HAP-1 (cell line): ENCODE measurements at regions not wholly inside any gene's neighbourhood (a gene's known extent, or its start where the extent isn't known, plus 50 kb on each side); places are given as distances from the start of the nearest gene placed in this dataset.

ENCODE experiments used
- DNase-seq, 2 experiments: peaks; one replicate each; pipeline ENCODE4 v3.0.0-alpha.2; 2016 to 2020; ENCODE audit warnings: low spot score in 2 of 2
- H3K27me3 ChIP-seq: fragments of 250-450 bp; sonication (Bioruptor Pico); 2 replicates; pipeline ENCODE4 v1.5.1; 2020; ENCODE audit warnings: low read depth, mild to moderate bottlenecking, moderate library complexity
- H3K36me3 ChIP-seq: fragments of 250-450 bp; sonication (Bioruptor Pico); replicated peaks from 2 replicates; pipeline ENCODE4 v1.5.1; 2020; ENCODE audit warnings: mild to moderate bottlenecking
- H3K4me1 ChIP-seq: fragments of 250-450 bp; sonication (Bioruptor Pico); 2 replicates; pipeline ENCODE4 v1.5.1; 2020; ENCODE audit warnings: mild to moderate bottlenecking
- H3K4me3 ChIP-seq: fragments of 250-450 bp; sonication (Bioruptor Pico); 2 replicates; pipeline ENCODE4 v1.5.1; 2020; ENCODE audit warnings: mild to moderate bottlenecking, moderate library complexity
- H3K9me3 ChIP-seq: fragments of 250-450 bp; sonication (Bioruptor Pico); 2 replicates; pipeline ENCODE4 v1.5.1; 2020; ENCODE audit warnings: mild to moderate bottlenecking, moderate library complexity
- in situ Hi-C: fragments of 300-500 bp; cut with MboI; formaldehyde crosslinking; loops from 3 replicates; pipeline ENCODE4 v1.14.3; 2020; ENCODE audit warnings: low sequenced_read_pairs, inconsistent platforms, mixed read lengths

- H3K4me3 ChIP-seq, result no peak overlapping the region
- in situ Hi-C loops, result no loop called here
- no peaks in the 10 kb centered on the region for H3K9me3 ChIP-seq
- DNase-seq, result no peak
- no peaks in the 10 kb centered on the region for H3K4me1 ChIP-seq
- H3K36me3 ChIP-seq, result no peaks in the 10 kb centered on the region
- peaks cover 8% of the 10 kb centered on the region for H3K27me3 ChIP-seq
These were observed 176.9 kb downstream of the FAT3 start for GRCh38 chr11:92401520-92401919.

- no peaks in the 10 kb centered on the region for H3K36me3 ChIP-seq
- H3K4me1 ChIP-seq, result no peaks in the 10 kb centered on the region
- H3K27me3 ChIP-seq, result peaks cover 2% of the 10 kb centered on the region; the same call in 1 of the 2 replicates
- H3K4me3 ChIP-seq, result no peak overlapping the region
- no peaks in the 10 kb centered on the region for H3K9me3 ChIP-seq
- no peak for DNase-seq
- in situ Hi-C loops, result no loop called here
These were observed 181.9 kb downstream of the FAT3 start for GRCh38 chr11:92406472-92406871.

GRCh38 chr11:92409355-92409754 lies 184.7 kb downstream of the FAT3 start:
- no peaks in the 10 kb centered on the region for H3K9me3 ChIP-seq
- H3K27me3 ChIP-seq, result peaks cover 2% of the 10 kb centered on the region; the same call in 1 of the 2 replicates
- no peak overlapping the region for H3K4me3 ChIP-seq
- in situ Hi-C loops, result no loop called here
- H3K4me1 ChIP-seq, result no peaks in the 10 kb centered on the region
- no peaks in the 10 kb centered on the region for H3K36me3 ChIP-seq
- no peak for DNase-seq

- Histone ChIP-seq H3K4me1 (no peaks in the 10 kb centered on the region), H3K27me3 (peaks cover 2% of the 10 kb centered on the region; the same call in 1 of the 2 replicates), H3K36me3 (no peaks in the 10 kb centered on the region), H3K4me3 (no peak overlapping the region), H3K9me3 (no peaks in the 10 kb centered on the region)
- in situ Hi-C loops, result no loop called here
- no peak for DNase-seq
These were observed 185.3 kb downstream of the FAT3 start for GRCh38 chr11:92409956-92410355.

GRCh38 chr11:92410526-92410925 lies 185.9 kb downstream of the FAT3 start:
- H3K9me3 ChIP-seq, result no peaks in the 10 kb centered on the region

GRCh38 chr11:92411431-92411830 lies 186.8 kb downstream of the FAT3 start:
- in situ Hi-C loops, result no loop called here
- no peaks in the 10 kb centered on the region for H3K9me3 ChIP-seq

More at GRCh38 chr11:92410526-92410925, 185.9 kb downstream of the FAT3 start:
- no peaks in the 10 kb centered on the region for H3K4me1 ChIP-seq
- H3K36me3 ChIP-seq, result no peaks in the 10 kb centered on the region
- peaks cover 2% of the 10 kb centered on the region; the same call in 1 of the 2 replicates for H3K27me3 ChIP-seq
- no peak for DNase-seq
- in situ Hi-C loops, result no loop called here
- H3K4me3 ChIP-seq, result no peak overlapping the region

GRCh38 chr11:92413757-92414513 lies 189.3 kb downstream of the FAT3 start:
- in situ Hi-C loops, result no loop called here
- DNase-seq, result no peak
- no peaks in the 10 kb centered on the region for H3K4me1 ChIP-seq
- H3K27me3 ChIP-seq, result no peaks in the 10 kb centered on the region
- H3K36me3 ChIP-seq, result no peaks in the 10 kb centered on the region
- H3K4me3 ChIP-seq, result no peak overlapping the region
- no peaks in the 10 kb centered on the region for H3K9me3 ChIP-seq

More at GRCh38 chr11:92411431-92411830, 186.8 kb downstream of the FAT3 start:
- H3K36me3 ChIP-seq, result no peaks in the 10 kb centered on the region
- no peak overlapping the region for H3K4me3 ChIP-seq
- peaks cover 2% of the 10 kb centered on the region; the same call in 1 of the 2 replicates for H3K27me3 ChIP-seq
- no peaks in the 10 kb centered on the region for H3K4me1 ChIP-seq
- no peak for DNase-seq

GRCh38 chr11:92416971-92417725 lies 192.5 kb downstream of the FAT3 start:
- Histone ChIP-seq H3K4me3 (no peak overlapping the region), H3K36me3 (no peaks in the 10 kb centered on the region), H3K9me3 (no peaks in the 10 kb centered on the region), H3K4me1 (no peaks in the 10 kb centered on the region), H3K27me3 (no peaks in the 10 kb centered on the region; the same call in none of the 2 replicates)
- in situ Hi-C loops, result no loop called here
- DNase-seq, result no peak

- Histone ChIP-seq H3K9me3 (no peaks in the 10 kb centered on the region), H3K4me1 (no peaks in the 10 kb centered on the region), H3K36me3 (no peaks in the 10 kb centered on the region), H3K4me3 (no peak overlapping the region), H3K27me3 (no peaks in the 10 kb centered on the region; the same call in none of the 2 replicates)
- in situ Hi-C loops, result no loop called here
- no peak for DNase-seq
These were observed 198.8 kb downstream of the FAT3 start for GRCh38 chr11:92423115-92424034.

GRCh38 chr11:92424281-92424680 lies 199.7 kb downstream of the FAT3 start:
- no peak overlapping the region for H3K4me3 ChIP-seq
- no peaks in the 10 kb centered on the region for H3K36me3 ChIP-seq
- H3K9me3 ChIP-seq, result no peaks in the 10 kb centered on the region
- no peaks in the 10 kb centered on the region for H3K4me1 ChIP-seq
- in situ Hi-C loops, result no loop called here
- H3K27me3 ChIP-seq, result no peaks in the 10 kb centered on the region; the same call in none of the 2 replicates
- DNase-seq, result no peak

- H3K27me3 ChIP-seq, result no peaks in the 10 kb centered on the region; the same call in none of the 2 replicates
- in situ Hi-C loops, result no loop called here
- no peaks in the 10 kb centered on the region for H3K36me3 ChIP-seq
- no peaks in the 10 kb centered on the region for H3K4me1 ChIP-seq
- no peak overlapping the region for H3K4me3 ChIP-seq
- no peak for DNase-seq
- no peaks in the 10 kb centered on the region for H3K9me3 ChIP-seq
These were observed 200.5 kb downstream of the FAT3 start for GRCh38 chr11:92425127-92425526.

GRCh38 chr11:92432515-92432914 lies 207.9 kb downstream of the FAT3 start:
- Histone ChIP-seq H3K9me3 (no peaks in the 10 kb centered on the region), H3K4me3 (no peak overlapping the region), H3K36me3 (no peaks in the 10 kb centered on the region), H3K27me3 (no peaks in the 10 kb centered on the region), H3K4me1 (no peaks in the 10 kb centered on the region)
- in situ Hi-C loops, result no loop called here
- DNase-seq, result no peak
